ENCODE measurements at regions not wholly inside any gene's neighbourhood (a gene's known extent, or its start where the extent isn't known, plus 50 kb on each side); places are given as distances from the start of the nearest gene placed in this dataset.

DNA sequence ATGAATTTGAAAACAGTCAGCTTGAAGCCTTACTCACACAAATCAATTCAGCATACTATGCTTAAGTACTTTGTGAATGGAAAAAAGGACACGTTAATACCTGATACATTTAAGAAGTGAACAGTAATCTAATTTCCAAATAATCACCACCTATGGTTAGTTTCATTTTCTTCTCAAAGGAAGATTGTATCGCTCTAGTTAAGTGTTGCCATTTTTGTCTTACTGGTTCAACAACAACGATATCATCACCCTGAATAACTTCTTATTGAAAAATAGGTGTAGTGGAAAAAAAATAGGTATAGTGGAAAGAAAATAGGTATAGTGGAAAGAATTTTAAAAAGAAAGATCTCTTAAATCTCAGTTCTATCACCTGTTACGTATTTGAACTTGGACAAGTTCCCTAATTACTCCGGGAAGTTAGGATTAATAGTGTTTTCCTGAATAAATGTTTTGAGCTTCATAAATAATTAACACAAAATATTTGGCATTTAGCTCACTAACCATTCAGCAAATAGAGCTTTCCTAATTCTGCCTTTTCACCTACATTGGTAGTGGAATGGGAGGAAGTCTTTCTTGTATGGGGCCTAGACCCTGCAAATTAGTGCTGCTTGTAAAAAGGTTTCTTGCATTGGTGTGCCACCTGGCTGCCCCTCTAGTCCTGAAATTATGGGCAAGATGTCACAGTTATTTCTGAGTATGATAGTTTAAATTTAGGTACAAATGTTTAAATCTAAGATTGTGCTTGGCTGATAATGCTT is 502.6 kb upstream of the NMUR2 start:
- no peak overlapping the region for H3K4me2 ChIP-seq (ENCODE audit: low read depth, low read length, poor library complexity, severe bottlenecking)
- no peaks in the 10 kb centered on the region for H3K36me3 ChIP-seq (ENCODE audit: low read length)
- no peaks in the 10 kb centered on the region for H4K20me1 ChIP-seq (ENCODE audit: low read depth, low read length)

DNA sequence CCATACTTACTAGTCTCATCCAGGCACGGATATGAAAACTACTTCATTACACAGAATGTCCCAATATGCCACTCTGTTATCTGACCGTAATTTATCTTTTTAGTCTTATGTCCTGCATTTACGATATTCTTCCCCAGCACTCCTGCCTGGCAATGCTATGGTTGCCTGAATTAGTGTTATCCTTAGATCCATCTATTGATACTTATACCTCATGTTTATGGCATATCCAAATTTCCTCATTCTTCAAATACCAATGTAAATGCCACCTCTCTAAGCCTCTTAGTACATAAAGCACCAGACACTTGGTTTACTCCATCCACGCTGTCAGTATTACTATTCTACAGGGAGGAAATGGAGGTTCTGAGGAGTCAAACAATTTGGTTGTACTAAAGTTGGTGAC is 507.8 kb upstream of the NMUR2 start:
- Histone ChIP-seq H2AFZ (ENCODE audit: low read depth, low read length, severe bottlenecking) (no peak overlapping the region), H3K9me3 (ENCODE audit: insufficient read depth, low read length) (no peaks in the 10 kb centered on the region), H3K27ac (ENCODE audit: low read depth, low read length) (no peak overlapping the region), H3F3A (ENCODE audit: insufficient read depth) (no peaks in the 10 kb centered on the region), H3K79me2 (ENCODE audit: insufficient read depth, low read length) (no peaks in the 10 kb centered on the region), H3K27me3 (ENCODE audit: low read length) (no peaks in the 10 kb centered on the region), H3K36me3 (ENCODE audit: low read length) (no peaks in the 10 kb centered on the region), H3K9ac (ENCODE audit: low read length) (no peak overlapping the region), H3K9me2 (replicated peaks; ENCODE audit: insufficient read depth, low read length) (no peaks in the 10 kb centered on the region), H3K4me2 (ENCODE audit: low read depth, low read length, poor library complexity, severe bottlenecking) (no peak overlapping the region), H3K4me3 (ENCODE audit: insufficient read depth, low read length, poor library complexity, severe bottlenecking) (no peak overlapping the region), H4K20me1 (ENCODE audit: low read depth, low read length) (no peaks in the 10 kb centered on the region)
- no peak for TF ChIP-seq EZH2phosphoT487 (conservative IDR thresholded peaks at IDR 0.05; ENCODE audit: low read length)
- TF ChIP-seq, protein P1, sequence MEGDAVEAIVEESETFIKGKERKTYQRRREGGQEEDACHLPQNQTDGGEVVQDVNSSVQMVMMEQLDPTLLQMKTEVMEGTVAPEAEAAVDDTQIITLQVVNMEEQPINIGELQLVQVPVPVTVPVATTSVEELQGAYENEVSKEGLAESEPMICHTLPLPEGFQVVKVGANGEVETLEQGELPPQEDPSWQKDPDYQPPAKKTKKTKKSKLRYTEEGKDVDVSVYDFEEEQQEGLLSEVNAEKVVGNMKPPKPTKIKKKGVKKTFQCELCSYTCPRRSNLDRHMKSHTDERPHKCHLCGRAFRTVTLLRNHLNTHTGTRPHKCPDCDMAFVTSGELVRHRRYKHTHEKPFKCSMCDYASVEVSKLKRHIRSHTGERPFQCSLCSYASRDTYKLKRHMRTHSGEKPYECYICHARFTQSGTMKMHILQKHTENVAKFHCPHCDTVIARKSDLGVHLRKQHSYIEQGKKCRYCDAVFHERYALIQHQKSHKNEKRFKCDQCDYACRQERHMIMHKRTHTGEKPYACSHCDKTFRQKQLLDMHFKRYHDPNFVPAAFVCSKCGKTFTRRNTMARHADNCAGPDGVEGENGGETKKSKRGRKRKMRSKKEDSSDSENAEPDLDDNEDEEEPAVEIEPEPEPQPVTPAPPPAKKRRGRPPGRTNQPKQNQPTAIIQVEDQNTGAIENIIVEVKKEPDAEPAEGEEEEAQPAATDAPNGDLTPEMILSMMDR (IDR thresholded peaks at IDR 0.05; ENCODE audit: insufficient read depth, low read length, poor library complexity, severe bottlenecking): no peak

More for the DNA sequence above, 502.6 kb upstream of the NMUR2 start:
- Histone ChIP-seq H3K9ac (ENCODE audit: low read length) (no peak overlapping the region), H3K9me3 (ENCODE audit: insufficient read depth, low read length) (no peaks in the 10 kb centered on the region), H3F3A (ENCODE audit: insufficient read depth) (no peaks in the 10 kb centered on the region), H3K79me2 (ENCODE audit: insufficient read depth, low read length) (no peaks in the 10 kb centered on the region), H3K27me3 (ENCODE audit: low read length) (no peaks in the 10 kb centered on the region), H2AFZ (ENCODE audit: low read depth, low read length, severe bottlenecking) (no peak overlapping the region), H3K27ac (ENCODE audit: low read depth, low read length) (no peak overlapping the region), H3K4me3 (ENCODE audit: insufficient read depth, low read length, poor library complexity, severe bottlenecking) (no peak overlapping the region), H3K9me2 (replicated peaks; ENCODE audit: insufficient read depth, low read length) (no peaks in the 10 kb centered on the region)
- TF ChIP-seq, protein P1 (IDR thresholded peaks at IDR 0.05; ENCODE audit: insufficient read depth, low read length, poor library complexity, severe bottlenecking): no peak
- TF ChIP-seq EZH2phosphoT487 (conservative IDR thresholded peaks at IDR 0.05; ENCODE audit: low read length): no peak

DNA sequence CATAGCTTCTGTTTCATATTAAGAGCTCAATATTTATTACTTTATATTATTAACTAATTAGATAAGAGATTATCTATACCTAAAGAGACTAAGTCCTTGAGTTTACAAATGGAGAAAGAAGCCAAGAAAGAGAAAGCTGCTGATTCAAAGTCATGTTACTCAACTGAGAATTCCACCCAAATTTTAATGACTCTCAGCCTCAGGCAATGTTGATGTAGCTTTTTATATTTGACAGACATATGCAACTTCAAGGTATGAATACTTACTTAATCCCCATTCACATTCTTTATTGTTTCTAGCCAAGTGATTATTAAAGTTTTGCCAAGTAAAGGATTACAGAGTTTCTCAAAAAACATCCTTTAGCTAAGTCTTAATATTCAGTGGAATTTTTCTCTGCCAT is 527.5 kb upstream of the NMUR2 start:
- TF ChIP-seq, protein P1 (IDR thresholded peaks at IDR 0.05; ENCODE audit: insufficient read depth, low read length, poor library complexity, severe bottlenecking): no peak
- TF ChIP-seq EZH2phosphoT487 (conservative IDR thresholded peaks at IDR 0.05; ENCODE audit: low read length): no peak
- H3K36me3 ChIP-seq (ENCODE audit: low read length): no peaks in the 10 kb centered on the region
- no peaks in the 10 kb centered on the region for H3K9me2 ChIP-seq (replicated peaks; ENCODE audit: insufficient read depth, low read length)
- H3K9ac ChIP-seq (ENCODE audit: low read length): no peak overlapping the region
- no peak overlapping the region for H3K4me2 ChIP-seq (ENCODE audit: low read depth, low read length, poor library complexity, severe bottlenecking)
- H3K79me2 ChIP-seq (ENCODE audit: insufficient read depth, low read length): no peaks in the 10 kb centered on the region
- no peaks in the 10 kb centered on the region for H4K20me1 ChIP-seq (ENCODE audit: low read depth, low read length)
- no peak overlapping the region for H3K4me3 ChIP-seq (ENCODE audit: insufficient read depth, low read length, poor library complexity, severe bottlenecking)
- H3K27me3 ChIP-seq (ENCODE audit: low read length): no peaks in the 10 kb centered on the region
- H3F3A ChIP-seq (ENCODE audit: insufficient read depth): no peaks in the 10 kb centered on the region
- H3K9me3 ChIP-seq (ENCODE audit: insufficient read depth, low read length): no peaks in the 10 kb centered on the region
- no peak overlapping the region for H3K27ac ChIP-seq (ENCODE audit: low read depth, low read length)
- no peak overlapping the region for H2AFZ ChIP-seq (ENCODE audit: low read depth, low read length, severe bottlenecking)

All from SU-DHL-6 (cell line).